HAP-1 (cell line): ENCODE measurements at regions not wholly inside any gene's neighbourhood (a gene's known extent, or its start where the extent isn't known, plus 50 kb on each side); places are given as distances from the start of the nearest gene placed in this dataset.

Source experiments
- DNase-seq, 2 experiments: peaks; one replicate each; pipeline ENCODE4 v3.0.0-alpha.2; 2016 to 2020; ENCODE audit warnings: low spot score in 2 of 2
- H3K27me3 ChIP-seq: fragments of 250-450 bp; sonication (Bioruptor Pico); 2 replicates; pipeline ENCODE4 v1.5.1; 2020; ENCODE audit warnings: low read depth, mild to moderate bottlenecking, moderate library complexity
- H3K36me3 ChIP-seq: fragments of 250-450 bp; sonication (Bioruptor Pico); replicated peaks from 2 replicates; pipeline ENCODE4 v1.5.1; 2020; ENCODE audit warnings: mild to moderate bottlenecking
- H3K4me1 ChIP-seq: fragments of 250-450 bp; sonication (Bioruptor Pico); 2 replicates; pipeline ENCODE4 v1.5.1; 2020; ENCODE audit warnings: mild to moderate bottlenecking
- H3K4me3 ChIP-seq: fragments of 250-450 bp; sonication (Bioruptor Pico); 2 replicates; pipeline ENCODE4 v1.5.1; 2020; ENCODE audit warnings: mild to moderate bottlenecking, moderate library complexity
- H3K9me3 ChIP-seq: fragments of 250-450 bp; sonication (Bioruptor Pico); 2 replicates; pipeline ENCODE4 v1.5.1; 2020; ENCODE audit warnings: mild to moderate bottlenecking, moderate library complexity
- in situ Hi-C: fragments of 300-500 bp; cut with MboI; formaldehyde crosslinking; loops from 3 replicates; pipeline ENCODE4 v1.14.3; 2020; ENCODE audit warnings: low sequenced_read_pairs, inconsistent platforms, mixed read lengths

GRCh38 chr6:165799391-165800153 lies 136.5 kb upstream of the PDE10A start:
- H3K9me3 ChIP-seq, result no peaks in the 10 kb centered on the region
- no peaks in the 10 kb centered on the region for H3K4me1 ChIP-seq
- no peak overlapping the region for H3K4me3 ChIP-seq
- in situ Hi-C loops, result no loop called here
- H3K36me3 ChIP-seq, result no peaks in the 10 kb centered on the region
- H3K27me3 ChIP-seq, result no peaks in the 10 kb centered on the region
- no peak for DNase-seq

- no peaks in the 10 kb centered on the region for H3K36me3 ChIP-seq
- no peaks in the 10 kb centered on the region for H3K9me3 ChIP-seq
- H3K4me3 ChIP-seq, result no peak overlapping the region
- H3K4me1 ChIP-seq, result no peaks in the 10 kb centered on the region
- in situ Hi-C loops, result no loop called here
- DNase-seq, result no peak
- no peaks in the 10 kb centered on the region for H3K27me3 ChIP-seq
Observed at GRCh38 chr6:165798991-165799390, 135.9 kb upstream of the PDE10A start.

GRCh38 chr6:165794179-165794601 lies 131.1 kb upstream of the PDE10A start:
- DNase-seq, result no peak
- Histone ChIP-seq H3K36me3 (no peaks in the 10 kb centered on the region), H3K4me1 (no peaks in the 10 kb centered on the region), H3K27me3 (no peaks in the 10 kb centered on the region), H3K9me3 (no peaks in the 10 kb centered on the region), H3K4me3 (no peak overlapping the region)
- in situ Hi-C loops, result no loop called here

- Histone ChIP-seq H3K27me3 (no peaks in the 10 kb centered on the region), H3K4me1 (no peaks in the 10 kb centered on the region), H3K4me3 (no peak overlapping the region), H3K36me3 (no peaks in the 10 kb centered on the region), H3K9me3 (no peaks in the 10 kb centered on the region)
- in situ Hi-C loops, result no loop called here
- DNase-seq, result no peak
Observed at GRCh38 chr6:165793287-165793825, 130.3 kb upstream of the PDE10A start.

- H3K36me3 ChIP-seq, result no peaks in the 10 kb centered on the region
- H3K27me3 ChIP-seq, result no peaks in the 10 kb centered on the region
- in situ Hi-C loops, result no loop called here
- no peaks in the 10 kb centered on the region for H3K9me3 ChIP-seq
- H3K4me3 ChIP-seq, result no peak overlapping the region
- DNase-seq, result no peak
- H3K4me1 ChIP-seq, result no peaks in the 10 kb centered on the region
Observed at GRCh38 chr6:165791876-165792437, 128.9 kb upstream of the PDE10A start.

GRCh38 chr6:165791306-165791705 lies 128.3 kb upstream of the PDE10A start:
- Histone ChIP-seq H3K9me3 (no peaks in the 10 kb centered on the region), H3K4me1 (no peaks in the 10 kb centered on the region), H3K27me3 (no peaks in the 10 kb centered on the region), H3K4me3 (no peak overlapping the region), H3K36me3 (no peaks in the 10 kb centered on the region)
- in situ Hi-C loops, result no loop called here
- DNase-seq, result no peak

- Histone ChIP-seq H3K4me3 (no peak overlapping the region), H3K9me3 (no peaks in the 10 kb centered on the region), H3K4me1 (no peaks in the 10 kb centered on the region), H3K27me3 (no peaks in the 10 kb centered on the region), H3K36me3 (no peaks in the 10 kb centered on the region)
- in situ Hi-C loops, result no loop called here
- DNase-seq, result no peak
Observed at GRCh38 chr6:165782812-165783211, 119.8 kb upstream of the PDE10A start.

GRCh38 chr6:165782134-165782533 lies 119.1 kb upstream of the PDE10A start:
- Histone ChIP-seq H3K4me3 (no peak overlapping the region), H3K27me3 (no peaks in the 10 kb centered on the region), H3K4me1 (no peaks in the 10 kb centered on the region), H3K36me3 (no peaks in the 10 kb centered on the region), H3K9me3 (no peaks in the 10 kb centered on the region)
- in situ Hi-C loops, result no loop called here
- DNase-seq, result no peak

- Histone ChIP-seq H3K4me3 (no peak overlapping the region), H3K4me1 (no peaks in the 10 kb centered on the region; the same call in 1 of the 2 replicates), H3K9me3 (no peaks in the 10 kb centered on the region), H3K36me3 (no peaks in the 10 kb centered on the region), H3K27me3 (no peaks in the 10 kb centered on the region)
- no peak for DNase-seq
- in situ Hi-C loops, result no loop called here
Observed at GRCh38 chr6:165777680-165778079, 114.6 kb upstream of the PDE10A start.

- Histone ChIP-seq H3K9me3 (no peaks in the 10 kb centered on the region), H3K36me3 (no peaks in the 10 kb centered on the region), H3K4me3 (no peak overlapping the region), H3K27me3 (no peaks in the 10 kb centered on the region), H3K4me1 (peaks cover 2% of the 10 kb centered on the region; the same call in 1 of the 2 replicates)
- in situ Hi-C loops, result no loop called here
- DNase-seq, result no peak
Observed at GRCh38 chr6:165776691-165777090, 113.7 kb upstream of the PDE10A start.

GRCh38 chr6:165775721-165776120 lies 112.7 kb upstream of the PDE10A start:
- H3K4me1 ChIP-seq, result peaks cover 2% of the 10 kb centered on the region; the same call in 1 of the 2 replicates
- no peaks in the 10 kb centered on the region for H3K27me3 ChIP-seq
- H3K9me3 ChIP-seq, result no peaks in the 10 kb centered on the region
- no peak for DNase-seq
- in situ Hi-C loops, result no loop called here
- no peaks in the 10 kb centered on the region for H3K36me3 ChIP-seq
- no peak overlapping the region for H3K4me3 ChIP-seq

GRCh38 chr6:165774903-165775601 lies 112.0 kb upstream of the PDE10A start:
- no peaks in the 10 kb centered on the region for H3K27me3 ChIP-seq
- in situ Hi-C loops, result no loop called here
- H3K36me3 ChIP-seq, result no peaks in the 10 kb centered on the region
- no peak overlapping the region for H3K4me3 ChIP-seq
- H3K4me1 ChIP-seq, result peaks cover 2% of the 10 kb centered on the region; the same call in 1 of the 2 replicates
- peak in 1 of 2 experiments; percentile 13 for DNase-seq
- H3K9me3 ChIP-seq, result no peaks in the 10 kb centered on the region

GRCh38 chr6:165770397-165771082 lies 107.5 kb upstream of the PDE10A start:
- in situ Hi-C loops, result no loop called here
- H3K4me3 ChIP-seq, result no peak overlapping the region
- 0 out of 2 replicates have a peak, but pooled peaks cover 2% of the 10 kb centered on the region for H3K4me1 ChIP-seq
- no peak for DNase-seq
- H3K9me3 ChIP-seq, result no peaks in the 10 kb centered on the region
- H3K36me3 ChIP-seq, result no peaks in the 10 kb centered on the region
- no peaks in the 10 kb centered on the region for H3K27me3 ChIP-seq
